Stimulated activated CD8-positive, alpha-beta memory T cell treated with anti-CD3 and anti-CD28 coated beads, Interleukin-12 subunit alpha, Interleukin-12 subunit beta, amount 100 ng/mL, for 24 hours (primary cell): ENCODE measurements at regions not wholly inside any gene's neighbourhood (a gene's known extent, or its start where the extent isn't known, plus 50 kb on each side); places are given as distances from the start of the nearest gene placed in this dataset.

Experiments
- DNase-seq: peaks from one replicate; pipeline ENCODE4 v3.0.0-alpha.2; 2020; ENCODE audit errors: extremely low read depth

DNA sequence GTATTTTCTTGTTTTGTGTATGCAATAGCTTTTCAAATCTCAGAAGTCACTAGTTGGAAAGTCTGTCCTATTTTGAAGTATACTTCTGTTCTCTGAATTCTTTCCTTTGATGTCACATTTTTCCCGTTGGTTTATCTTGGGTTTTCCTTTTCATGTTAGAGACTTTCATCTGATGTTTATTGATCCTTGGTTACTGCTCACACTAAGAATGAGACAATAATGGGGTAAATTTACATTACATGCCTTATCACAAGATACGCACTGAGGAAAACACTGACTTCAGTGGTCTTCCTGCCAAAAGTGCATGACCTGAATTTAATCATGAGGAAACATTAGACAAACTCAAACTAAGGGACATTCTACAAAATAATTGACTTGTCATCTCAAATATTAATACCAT lies 63.5 kb upstream of the C1GALT1 start:
- DNase-seq: no peak

DNA sequence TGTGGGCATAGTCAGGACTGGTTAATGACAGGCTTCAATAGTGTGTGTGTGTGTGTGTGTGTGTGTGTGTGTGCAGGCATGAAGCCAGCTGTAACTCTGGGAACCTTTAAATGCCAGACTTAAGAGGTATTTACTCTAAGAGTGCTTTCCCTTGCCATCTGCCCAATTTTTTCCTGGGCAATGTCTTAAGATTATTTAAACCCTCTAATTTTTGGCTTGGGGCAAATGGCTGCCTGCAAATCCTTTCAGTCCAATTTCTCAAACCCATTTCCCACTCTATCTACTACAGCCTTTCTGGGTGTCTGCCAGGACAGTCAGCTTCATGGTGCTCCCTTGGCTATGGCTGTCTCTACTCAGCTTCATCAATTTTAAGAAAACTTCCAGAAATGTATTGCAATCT lies 62.6 kb upstream of the C1GALT1 start:
- DNase-seq: no peak

DNA sequence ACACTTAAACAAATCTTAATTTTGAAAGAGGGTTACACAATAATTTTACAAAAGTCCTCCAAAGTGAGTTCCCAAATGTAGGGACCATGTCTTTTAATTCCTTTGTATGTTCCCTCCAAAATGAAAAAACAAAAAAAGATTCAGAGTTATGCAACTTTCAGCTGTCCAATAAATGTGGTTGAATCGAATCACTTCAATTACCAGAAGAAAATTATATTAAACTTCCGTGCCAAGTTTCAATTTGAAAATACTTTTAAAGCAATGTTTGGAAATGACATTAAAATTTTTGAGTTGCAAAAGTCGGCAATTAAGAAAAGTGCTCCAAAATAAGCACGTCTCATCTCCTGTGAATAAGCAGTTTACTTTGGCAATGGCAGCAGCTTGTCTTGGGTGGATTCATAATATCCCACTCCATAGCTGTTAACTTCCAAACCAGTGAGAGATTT lies 60.3 kb upstream of the C1GALT1 start:
- DNase-seq: no peak

DNA sequence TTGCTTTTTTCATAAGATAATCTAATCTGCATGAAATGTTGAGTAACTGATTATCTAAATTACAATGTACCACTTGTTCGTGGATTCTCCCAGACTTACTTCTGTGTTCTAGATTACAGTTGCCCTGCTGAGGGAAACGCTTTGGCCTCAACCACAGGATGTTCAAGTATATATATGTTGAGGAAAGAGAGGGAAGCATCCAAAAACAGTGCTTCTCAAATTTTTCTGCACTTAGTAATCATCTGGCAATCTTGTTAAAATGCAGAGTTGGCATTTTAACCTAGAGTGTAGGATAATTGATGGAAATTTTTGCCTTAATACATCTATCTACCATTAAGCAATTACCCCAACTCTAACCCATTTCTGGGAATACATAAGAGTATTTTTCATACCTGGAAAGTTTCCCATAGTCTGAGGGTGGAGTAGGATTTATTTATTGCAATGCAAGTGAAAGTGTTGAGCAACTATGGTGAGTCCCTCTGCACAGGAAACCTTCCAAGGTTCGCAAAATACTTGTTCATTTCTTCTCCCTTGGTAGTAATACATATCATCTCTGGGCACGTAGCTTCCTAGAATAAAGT lies 59.6 kb upstream of the C1GALT1 start:
- no peak for DNase-seq

DNA sequence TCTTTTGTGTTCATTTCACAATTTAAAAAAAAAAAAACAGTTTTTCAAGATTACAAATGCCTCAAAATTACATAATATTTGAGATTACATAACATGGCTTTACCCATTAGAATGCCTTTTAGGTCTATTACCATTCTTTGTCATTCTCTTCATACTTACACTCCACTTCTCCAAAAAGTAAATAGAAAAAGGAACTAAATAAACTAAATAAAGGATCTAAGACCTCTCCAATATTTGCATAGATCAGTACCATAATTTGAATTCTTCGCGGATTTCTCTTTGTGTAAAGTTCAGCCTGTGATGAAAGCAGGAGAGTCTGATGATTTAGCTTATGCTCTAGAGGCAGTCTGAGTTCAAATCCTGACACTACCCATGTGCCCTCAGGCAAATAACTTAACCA lies 56.4 kb upstream of the C1GALT1 start:
- DNase-seq: no peak

DNA sequence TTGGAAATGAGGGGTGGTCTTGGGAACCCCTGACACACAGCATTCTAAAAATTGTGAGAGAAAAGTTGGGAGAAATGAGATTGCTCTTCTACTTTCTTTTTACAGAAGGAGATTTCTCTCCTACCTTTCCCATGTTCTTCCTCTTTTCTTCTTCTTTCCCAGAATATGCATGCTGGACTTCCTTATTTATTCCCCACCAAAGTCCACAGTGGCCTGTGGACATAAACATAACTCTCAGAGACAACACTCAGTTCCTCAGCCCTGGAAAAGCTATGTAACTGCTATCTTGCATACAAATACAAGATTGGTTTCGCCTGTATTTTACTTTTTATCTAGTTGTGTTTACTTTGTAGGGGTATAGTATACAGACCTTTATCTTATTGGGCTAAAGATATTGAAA lies 54.6 kb upstream of the C1GALT1 start:
- no peak for DNase-seq

DNA sequence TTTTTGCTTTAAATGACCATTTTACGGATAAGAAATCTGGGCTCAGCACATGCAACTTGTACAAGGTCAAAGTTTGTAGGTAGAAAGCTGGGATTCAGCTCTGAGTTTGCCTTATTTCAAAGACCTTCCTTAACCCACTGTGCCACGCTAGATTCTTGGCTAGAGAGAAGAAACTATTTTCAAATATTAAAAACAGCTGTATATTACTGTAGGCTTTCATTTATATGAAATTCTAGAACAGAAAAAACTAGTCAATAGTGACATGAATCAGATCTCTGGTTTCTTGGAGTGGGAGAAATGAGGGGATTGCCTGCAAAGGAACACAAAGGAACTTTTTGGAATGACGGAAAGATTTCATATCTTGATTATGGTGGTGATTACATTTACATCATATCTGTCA lies 53.0 kb upstream of the C1GALT1 start:
- DNase-seq: no peak

DNA sequence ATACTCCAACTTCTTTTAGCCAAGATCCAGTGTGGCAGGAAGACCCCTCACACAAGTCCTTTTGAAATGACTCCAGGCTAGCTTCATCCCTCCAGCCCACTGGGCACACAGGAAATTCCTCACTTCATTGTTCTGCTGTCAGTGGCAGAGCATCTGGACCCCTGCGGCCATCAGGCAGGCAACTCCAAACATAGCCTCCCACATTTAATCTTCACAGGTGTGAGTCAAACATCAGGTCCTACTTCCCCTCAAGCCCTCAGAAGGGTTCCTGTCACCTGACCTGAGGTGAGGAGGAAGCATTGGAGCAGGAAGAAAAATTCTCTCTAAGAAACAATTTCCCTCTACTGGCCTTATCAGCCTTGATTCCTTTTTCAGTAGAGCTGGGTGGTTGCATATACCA lies 51.1 kb upstream of the C1GALT1 start:
- DNase-seq: no peak
